Right lobe of liver (tissue), 6 donors: ENCODE measurements at regions not wholly inside any gene's neighbourhood (a gene's known extent, or its start where the extent isn't known, plus 50 kb on each side); places are given as distances from the start of the nearest gene placed in this dataset.

Experiments
- ATAC-seq, 4 donors: fragments of 200-7000 bp; cut with Tn5 transposase; one replicate each; pipeline ENCODE4 v1.9.1; 2020; ENCODE audit warnings: mild to moderate bottlenecking in 4 of 4, moderate library complexity in 4 of 4
- DNase-seq, 3 donors: peaks; one replicate each; pipeline ENCODE4 v3.0.0-alpha.2; 2020
- H3K27ac ChIP-seq, 3 donors: fragments of 200-600 bp; one replicate each; pipeline ENCODE4 v1.8.0; 2022
- H3K27me3 ChIP-seq, 2 donors: fragments of 200-600 bp; one replicate each; pipeline ENCODE4 v1.8.0; 2022
- H3K36me3 ChIP-seq, 4 donors: fragments of 200-600 bp; sonication (generic) in 1 of 4; one replicate each; pipeline versions ENCODE4 v1.5.1 to v1.8.0; 2017 to 2022; ENCODE audit warnings: control low read depth in 1 of 4
- H3K4me1 ChIP-seq, 4 donors: fragments of 200-600 bp; sonication (generic) in 1 of 4; one replicate each; pipeline versions ENCODE4 v1.5.1 to v1.8.0; 2017 to 2022; ENCODE audit warnings: control low read depth in 1 of 4
- H3K4me3 ChIP-seq, 3 donors: fragments of 200-600 bp; one replicate each; pipeline ENCODE4 v1.8.0; 2022
- H3K9me3 ChIP-seq, 4 donors: fragments of 200-600 bp; sonication (generic) in 1 of 4; one replicate each; pipeline versions ENCODE4 v1.5.1 to v1.8.0; 2017 to 2022; ENCODE audit warnings: control low read depth in 1 of 4
- POLR2A ChIP-seq: fragments of 450-650 bp; IDR thresholded peaks from one replicate; pipeline ENCODE4 v1.6.1; 2017; ENCODE audit warnings: antibody characterized with exemption, mild to moderate bottlenecking
- WGBS: methylation state at CpG from one replicate; pipeline ENCODE4 v1.1.6; 2018; ENCODE audit warnings: low coverage, low lambda C conversion rate; ENCODE audit not compliant: insufficient coverage; ENCODE audit errors: missing lambda C conversion rate; 5-methylcytosine and 5-hydroxymethylcytosine counted together
- intact Hi-C, 2 donors: fragments of 100-400 bp; cut with DNase I; formaldehyde crosslinking; loops; one replicate each; pipeline versions ENCODE4 v1.11.2 to v1.14.1; 2022
- TF ChIP-seq, protein P1 (sequence below), 4 donors: fragments of 200-600 bp in 3 of 4; fragments of 450-650 bp in 1 of 4; IDR thresholded peaks; one replicate each; pipeline versions ENCODE4 v1.5.1 to v1.8.0; 2016 to 2022; ENCODE audit warnings: antibody characterized with exemption in 4 of 4, mild to moderate bottlenecking in 2 of 4
- donor health status: DM: no; HTN: yes; CAD: no.
- donor health status: DM: no; HTN: no; CAD: no.
- donor health status: DM: no; HTN: no; CAD: no.
- donor health status: DM: no; HTN: yes; CAD: no.
- donor health status: DM: no; HTN: yes; CAD: no.

DNA sequence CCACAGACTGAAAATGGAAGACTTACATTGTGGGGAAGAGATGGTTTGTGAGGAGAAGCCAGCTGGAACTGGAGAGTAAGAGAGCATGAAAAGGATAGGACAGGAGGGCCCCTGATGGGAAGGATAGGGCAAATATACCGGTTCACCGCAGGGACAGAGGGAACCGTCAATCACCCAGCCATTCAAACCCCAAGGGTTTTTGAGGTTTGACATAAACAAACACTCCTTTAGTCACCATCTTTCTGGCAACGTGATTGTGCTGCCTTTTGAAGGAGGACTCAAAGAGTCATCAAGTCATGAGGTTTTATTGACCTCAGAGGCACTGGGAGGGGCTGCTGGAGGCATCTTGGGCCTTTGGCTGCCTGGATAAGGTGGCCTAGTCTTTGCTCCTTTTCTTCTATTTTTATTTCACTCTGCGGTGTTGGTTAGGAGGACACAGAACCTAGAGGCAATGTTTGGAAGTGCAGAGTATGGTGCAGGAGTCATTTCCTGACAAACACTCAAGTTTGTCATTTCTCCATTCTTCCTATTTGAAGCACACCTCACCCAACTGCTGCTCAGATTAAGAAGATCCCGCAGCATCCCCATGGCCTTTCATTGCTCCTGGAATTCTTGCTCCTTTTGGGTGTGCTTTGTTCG is 487.3 kb upstream of the SPRED2 start:
- intact Hi-C loops: no loop called here
- WGBS: 63% methylated on average over 3 of the region's 7 CpGs
- no peaks in the 10 kb centered on the region for H3K27me3 ChIP-seq
- peaks cover 0 to 68% (median 6%) of the 10 kb centered on the region in 4 donors for H3K4me1 ChIP-seq
- no peaks in the 10 kb centered on the region for H3K9me3 ChIP-seq
- ATAC-seq (no peak), DNase-seq (no peak)
- H3K27ac ChIP-seq: no peak overlapping the region
- H3K4me3 ChIP-seq: no peak overlapping the region
- TF ChIP-seq POLR2A: no peak
- TF ChIP-seq, protein P1, sequence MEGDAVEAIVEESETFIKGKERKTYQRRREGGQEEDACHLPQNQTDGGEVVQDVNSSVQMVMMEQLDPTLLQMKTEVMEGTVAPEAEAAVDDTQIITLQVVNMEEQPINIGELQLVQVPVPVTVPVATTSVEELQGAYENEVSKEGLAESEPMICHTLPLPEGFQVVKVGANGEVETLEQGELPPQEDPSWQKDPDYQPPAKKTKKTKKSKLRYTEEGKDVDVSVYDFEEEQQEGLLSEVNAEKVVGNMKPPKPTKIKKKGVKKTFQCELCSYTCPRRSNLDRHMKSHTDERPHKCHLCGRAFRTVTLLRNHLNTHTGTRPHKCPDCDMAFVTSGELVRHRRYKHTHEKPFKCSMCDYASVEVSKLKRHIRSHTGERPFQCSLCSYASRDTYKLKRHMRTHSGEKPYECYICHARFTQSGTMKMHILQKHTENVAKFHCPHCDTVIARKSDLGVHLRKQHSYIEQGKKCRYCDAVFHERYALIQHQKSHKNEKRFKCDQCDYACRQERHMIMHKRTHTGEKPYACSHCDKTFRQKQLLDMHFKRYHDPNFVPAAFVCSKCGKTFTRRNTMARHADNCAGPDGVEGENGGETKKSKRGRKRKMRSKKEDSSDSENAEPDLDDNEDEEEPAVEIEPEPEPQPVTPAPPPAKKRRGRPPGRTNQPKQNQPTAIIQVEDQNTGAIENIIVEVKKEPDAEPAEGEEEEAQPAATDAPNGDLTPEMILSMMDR (IDR thresholded peaks at IDR 0.05): no peak
- no peaks in the 10 kb centered on the region for H3K36me3 ChIP-seq

DNA sequence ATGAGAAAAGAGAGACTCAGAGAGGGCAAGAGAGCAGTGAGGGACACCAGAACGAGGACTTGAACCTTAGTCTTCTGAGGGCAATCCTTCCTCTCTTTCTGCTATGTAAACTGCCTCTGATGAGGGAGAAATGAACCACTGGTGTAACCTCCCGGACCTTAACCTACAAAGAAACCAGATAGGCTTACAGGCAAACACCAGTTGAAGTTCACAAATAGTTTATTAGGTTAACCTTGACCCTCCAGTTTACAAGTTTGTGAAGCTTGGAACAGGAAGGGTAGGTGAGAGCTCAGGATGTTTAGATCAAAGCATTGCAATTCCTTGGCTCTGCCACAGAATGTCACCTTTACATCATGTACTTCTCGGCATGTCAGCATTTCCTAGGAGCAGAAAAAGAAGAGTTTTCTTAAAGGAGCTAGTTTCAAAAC is 486.4 kb upstream of the SPRED2 start:
- ATAC-seq (peak; percentile 66 to 73 (median 70)), DNase-seq (no peak)
- Histone ChIP-seq H3K27me3 (no peaks in the 10 kb centered on the region), H3K36me3 (no peaks in the 10 kb centered on the region), H3K4me3 (no peak overlapping the region), H3K4me1 (peaks cover 0 to 68% (median 6%) of the 10 kb centered on the region in 4 donors), H3K9me3 (no peaks in the 10 kb centered on the region), H3K27ac (peak overlapping the region in 1 of 3 donors; percentile 39)
- WGBS: 32% methylated on average over 3 of the region's 3 CpGs
- intact Hi-C loops: no loop called here
- TF ChIP-seq, protein P1 (IDR thresholded peaks at IDR 0.05): peak in 1 of 4 donors; percentile 39
- no peak for TF ChIP-seq POLR2A

DNA sequence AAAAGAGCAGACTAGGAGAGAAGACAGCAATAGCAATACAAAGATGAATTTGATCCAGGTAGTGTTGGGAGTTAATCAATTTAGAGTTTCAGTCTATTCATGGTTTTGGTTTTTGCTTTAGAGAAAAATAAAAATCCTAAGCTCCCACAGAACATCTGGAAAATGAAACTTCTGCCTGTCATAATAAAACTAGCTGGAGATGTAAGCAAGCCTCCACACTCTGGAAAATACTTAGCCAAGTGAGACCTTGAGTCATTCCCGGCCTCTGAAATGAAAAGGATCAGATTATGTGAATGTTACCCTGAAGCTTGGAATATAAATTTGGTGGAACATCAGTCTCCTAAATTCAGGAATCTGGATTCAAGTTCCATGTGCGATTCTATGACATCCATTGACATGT is 485.6 kb upstream of the SPRED2 start:
- TF ChIP-seq POLR2A: no peak
- TF ChIP-seq, protein P1 (IDR thresholded peaks at IDR 0.05): no peak

DNA sequence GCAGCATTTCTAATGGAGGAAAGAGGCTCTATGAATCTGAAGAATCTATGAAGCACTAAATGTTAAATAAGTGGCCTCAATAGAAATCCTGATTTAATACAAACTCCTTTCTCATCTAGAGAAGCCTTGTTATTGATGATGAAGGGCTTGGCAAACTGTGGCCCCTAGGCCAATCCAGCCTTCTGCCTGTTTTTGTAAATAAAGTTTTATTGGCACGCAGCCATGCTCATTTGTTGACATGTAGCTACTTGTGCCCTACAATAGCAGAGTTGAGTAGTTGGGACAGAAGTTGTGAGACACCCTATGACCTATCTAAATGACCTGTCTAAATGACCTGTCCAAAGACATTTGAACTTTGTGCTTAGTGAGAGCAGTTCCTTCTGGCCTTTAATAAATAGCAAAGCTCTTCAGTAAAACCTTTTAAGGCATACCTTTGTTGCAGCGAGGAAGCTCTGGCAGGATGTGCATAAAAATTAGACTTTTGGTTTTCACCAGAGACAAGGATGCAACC is 484.4 kb upstream of the SPRED2 start:
- H3K4me1 ChIP-seq: peaks cover 0 to 51% (median 0%) of the 10 kb centered on the region in 4 donors
- 100% methylated on average over 1 of the region's 2 CpGs for WGBS
- intact Hi-C loops: no loop called here
- ATAC-seq (peak; percentile 51 to 71 (median 60)), DNase-seq (no peak)
- no peak for TF ChIP-seq POLR2A
- H3K4me3 ChIP-seq: no peak overlapping the region
- no peaks in the 10 kb centered on the region for H3K9me3 ChIP-seq
- H3K36me3 ChIP-seq: no peaks in the 10 kb centered on the region
- H3K27ac ChIP-seq: no peak overlapping the region
- H3K27me3 ChIP-seq: no peaks in the 10 kb centered on the region

More for the DNA sequence above, 485.6 kb upstream of the SPRED2 start:
- peaks cover 0 to 62% (median 4%) of the 10 kb centered on the region in 4 donors for H3K4me1 ChIP-seq
- no peaks in the 10 kb centered on the region for H3K27me3 ChIP-seq
- ATAC-seq (no peak), DNase-seq (no peak)
- no peaks in the 10 kb centered on the region for H3K9me3 ChIP-seq
- H3K36me3 ChIP-seq: no peaks in the 10 kb centered on the region
- WGBS: 82% methylated on average over 2 of the region's 2 CpGs
- intact Hi-C loops: no loop called here
- H3K27ac ChIP-seq: no peak overlapping the region
- no peak overlapping the region for H3K4me3 ChIP-seq

DNA sequence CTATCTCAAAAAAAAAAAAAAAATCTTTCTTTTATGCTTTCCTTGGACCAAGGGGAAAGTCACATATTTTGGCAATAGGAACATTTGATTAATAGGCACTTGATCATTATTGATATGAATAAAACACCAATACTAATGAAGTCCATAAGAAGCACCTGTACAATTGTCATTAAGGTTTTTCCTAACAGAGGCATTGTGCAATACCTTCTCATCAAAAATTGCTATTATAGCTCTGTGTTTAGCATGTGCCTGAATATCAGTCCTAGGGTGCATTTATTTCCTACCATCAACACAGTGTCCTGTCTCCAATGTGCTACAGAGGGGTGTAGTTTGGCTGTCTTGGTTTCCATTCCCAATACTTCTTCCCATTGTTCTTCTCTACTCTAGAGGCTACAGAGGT is 483.8 kb upstream of the SPRED2 start:
- no peak overlapping the region for H3K27ac ChIP-seq
- H3K9me3 ChIP-seq: no peaks in the 10 kb centered on the region
- H3K27me3 ChIP-seq: no peaks in the 10 kb centered on the region
- no peaks in the 10 kb centered on the region for H3K36me3 ChIP-seq
- no peak for TF ChIP-seq POLR2A
- TF ChIP-seq, protein P1 (IDR thresholded peaks at IDR 0.05): no peak
- DNase-seq (no peak), ATAC-seq (no peak)
- peaks cover 0 to 45% (median 0%) of the 10 kb centered on the region in 4 donors for H3K4me1 ChIP-seq
- no peak overlapping the region for H3K4me3 ChIP-seq
- intact Hi-C loops: no loop called here
